B cell (primary cell): ENCODE measurements at regions not wholly inside any gene's neighbourhood (a gene's known extent, or its start where the extent isn't known, plus 50 kb on each side); places are given as distances from the start of the nearest gene placed in this dataset.

Source experiments
- ATAC-seq: fragments of 200-7000 bp; cut with Tn5 transposase; one replicate; pipeline ENCODE4 v1.10.0; 2021; ENCODE audit warnings: low read depth, mild to moderate bottlenecking, moderate number of reproducible peaks, moderate library complexity
- CTCF ChIA-PET: fragments of 350-600 bp; sonication (Branson Sonifier 250); formaldehyde crosslinking; loops from one replicate; lab custom pipeline; 2021; ENCODE audit warnings: antibody characterized with exemption, inconsistent platforms; lab: Charles Lee
- POLR2A ChIA-PET: fragments of 350-600 bp; sonication (Branson Sonifier 250); formaldehyde crosslinking; loops from one replicate; lab custom pipeline; 2021; ENCODE audit warnings: antibody characterized with exemption; lab: Charles Lee
- DNase-seq: peaks from one replicate; pipeline ENCODE4 v3.0.0; 2013
- H2AFZ ChIP-seq: 2 replicates; pipeline ENCODE4 v1.6.1; 2012; ENCODE audit warnings: mild to moderate bottlenecking, low read depth, low read length; ENCODE audit not compliant: insufficient read depth, poor library complexity, severe bottlenecking
- H3K27ac ChIP-seq, 2 donors: 1 replicate in 1 of 2; 2 replicates in 1 of 2; pipeline ENCODE4 v1.5.1; 2012 to 2013; ENCODE audit warnings: low read length in 2 of 2, mild to moderate bottlenecking in 2 of 2, moderate library complexity in 1 of 2
- H3K27me3 ChIP-seq, 4 experiments: fragments of 200-600 bp in 1 of 4; sonication (generic) in 1 of 4; replicated peaks in 1 of 4; 1 replicate in 2 of 4; 2 replicates in 2 of 4; pipeline versions ENCODE4 v1.6.1 to v1.7.0; 2013 to 2016; ENCODE audit warnings: low read length in 3 of 4, mild to moderate bottlenecking in 2 of 4, mixed read lengths in 1 of 4, moderate library complexity in 1 of 4; ENCODE audit not compliant: insufficient read depth in 4 of 4, control insufficient read depth in 3 of 4; ENCODE audit errors: control extremely low read depth in 1 of 4
- H3K36me3 ChIP-seq, 2 experiments: replicated peaks in 1 of 2; 1 replicate in 1 of 2; 2 replicates in 1 of 2; pipeline versions ENCODE4 v1.6.1 to v1.7.1; 2013; ENCODE audit warnings: low read length in 1 of 2; ENCODE audit not compliant: insufficient read depth in 2 of 2, control insufficient read depth in 1 of 2; ENCODE audit errors: control extremely low read depth in 1 of 2, extremely low read depth in 1 of 2
- H3K4me1 ChIP-seq, 2 donors: fragments of 200-600 bp in 1 of 2; sonication (generic) in 1 of 2; 1 replicate in 1 of 2; 2 replicates in 1 of 2; pipeline versions ENCODE4 v1.5.1 to v1.6.1; 2013 to 2017; ENCODE audit warnings: low read length in 2 of 2; ENCODE audit not compliant: control insufficient read depth in 2 of 2, insufficient read depth in 2 of 2
- H3K4me2 ChIP-seq: replicated peaks from 2 replicates; pipeline ENCODE3; 2012; ENCODE audit warnings: mild to moderate bottlenecking, low read depth, low read length; ENCODE audit not compliant: poor library complexity, severe bottlenecking
- H3K4me3 ChIP-seq, 5 experiments: fragments of 200-600 bp in 1 of 5; sonication (generic) in 1 of 5; 1 replicate in 3 of 5; 2 replicates in 2 of 5; pipeline versions ENCODE4 v1.5.1 to v1.7.0; 2011 to 2016; ENCODE audit warnings: low read length in 4 of 5, mild to moderate bottlenecking in 4 of 5, low read depth in 2 of 5, control low read depth in 1 of 5, moderate library complexity in 1 of 5; ENCODE audit not compliant: insufficient read depth in 1 of 5; ENCODE audit errors: control extremely low read depth in 1 of 5, extremely low read depth in 1 of 5
- H3K79me2 ChIP-seq: fragments of 200-600 bp; sonication (generic); one replicate; pipeline ENCODE4 v1.6.0; 2016; ENCODE audit warnings: low read length; ENCODE audit not compliant: control insufficient read depth, insufficient read depth
- H3K9ac ChIP-seq: fragments of 200-600 bp; sonication (generic); 2 replicates; pipeline ENCODE4 v1.6.1; 2017; ENCODE audit warnings: mild to moderate bottlenecking, low read length, moderate library complexity
- H3K9me3 ChIP-seq, 3 donors: one replicate each; pipeline versions ENCODE4 v1.6.1 to v1.7.1; 2013; ENCODE audit warnings: low read length in 2 of 3; ENCODE audit not compliant: control insufficient read depth in 2 of 3, insufficient read depth in 1 of 3; ENCODE audit errors: control extremely low read depth in 1 of 3
- H4K20me1 ChIP-seq: 2 replicates; pipeline ENCODE4 v1.6.0; 2012; ENCODE audit warnings: mild to moderate bottlenecking, low read length; ENCODE audit not compliant: insufficient read depth, control insufficient read depth, poor library complexity, severe bottlenecking
- H3K27ac Mint-ChIP-seq: one replicate; pipeline ENCODE4 v1.8.0; 2021; ENCODE audit warnings: mixed read lengths
- H3K27me3 Mint-ChIP-seq: one replicate; pipeline ENCODE4 v1.8.0; 2021; ENCODE audit warnings: mixed read lengths
- H3K4me1 Mint-ChIP-seq: one replicate; pipeline ENCODE4 v1.8.0; 2021; ENCODE audit warnings: mixed read lengths
- H3K4me3 Mint-ChIP-seq: one replicate; pipeline ENCODE4 v1.8.0; 2021; ENCODE audit warnings: mixed read lengths
- H3K9me3 Mint-ChIP-seq: one replicate; pipeline ENCODE4 v1.8.0; 2022; ENCODE audit warnings: mixed read lengths; ENCODE audit not compliant: insufficient read depth
- CTCF ChIP-seq: fragments of 200-600 bp; IDR thresholded peaks from one replicate; pipeline ENCODE4 v1.8.0; 2022; ENCODE audit warnings: antibody characterized with exemption, mild to moderate bottlenecking
- EZH2 ChIP-seq: IDR thresholded peaks from 2 replicates; pipeline ENCODE4 v1.6.1; 2012; ENCODE audit warnings: borderline replicate concordance, low read depth, mild to moderate bottlenecking, moderate library complexity, low read length; ENCODE audit not compliant: insufficient read depth, poor library complexity, severe bottlenecking
- WGBS: methylation state at CpG from one replicate; pipeline ENCODE4 v1.1.5; 2013; ENCODE audit warnings: missing lambda C conversion rate; ENCODE audit not compliant: insufficient coverage; 5-methylcytosine and 5-hydroxymethylcytosine counted together
- intact Hi-C: fragments of 100-400 bp; cut with micrococcal nuclease; formaldehyde crosslinking; loops from one replicate; pipeline ENCODE4 v1.10.0; 2022

GRCh38 chr6:22904431-22904830 lies 335.1 kb downstream of the HDGFL1 start:
- Mint-ChIP-seq H3K4me1 (no peaks in the 10 kb centered on the region), H3K27ac (no peak overlapping the region), H3K27me3 (no peaks in the 10 kb centered on the region), H3K4me3 (no peak overlapping the region), H3K9me3 (no peaks in the 10 kb centered on the region)
- ATAC-seq = no peak
- no CpG with 5 or more reads among the region's 5 CpGs for whole genome bisulfite sequencing
- Histone ChIP-seq H3K27me3 (no peaks in the 10 kb centered on the region), H2AFZ (no peak overlapping the region), H3K4me1 (no peaks in the 10 kb centered on the region), H3K4me2 (no peak overlapping the region), H3K36me3 (no peaks in the 10 kb centered on the region), H3K27ac (no peak overlapping the region), H4K20me1 (no peaks in the 10 kb centered on the region), H3K79me2 (no peaks in the 10 kb centered on the region), H3K9me3 (no peaks in the 10 kb centered on the region), H3K9ac (no peak overlapping the region), H3K4me3 (no peak overlapping the region)
- intact Hi-C loops = no loop called here
- TF ChIP-seq CTCF (no peak), EZH2 (no peak)
- ChIA-PET POLR2A (no interaction called here), CTCF (no interaction called here)
- no peak for DNase-seq

- no peaks in the 10 kb centered on the region for H3K27me3 ChIP-seq
- intact Hi-C loops = no loop called here
- H3K79me2 ChIP-seq = no peaks in the 10 kb centered on the region
- Mint-ChIP-seq H3K27me3 (no peaks in the 10 kb centered on the region), H3K27ac (no peak overlapping the region), H3K4me1 (no peaks in the 10 kb centered on the region), H3K4me3 (no peak overlapping the region), H3K9me3 (no peaks in the 10 kb centered on the region)
- no peak for ATAC-seq
- no peaks in the 10 kb centered on the region for H3K4me1 ChIP-seq
- H3K27ac ChIP-seq = no peak overlapping the region
- H3K36me3 ChIP-seq = no peaks in the 10 kb centered on the region
- no peak overlapping the region for H2AFZ ChIP-seq
- CTCF ChIA-PET = no interaction called here
- TF ChIP-seq EZH2 = no peak
- TF ChIP-seq CTCF = no peak
- POLR2A ChIA-PET = no interaction called here
- no peaks in the 10 kb centered on the region for H4K20me1 ChIP-seq
- DNase-seq = no peak
- WGBS = 76% methylated on average over 3 of the region's 3 CpGs
- no peak overlapping the region for H3K9ac ChIP-seq
- no peaks in the 10 kb centered on the region for H3K9me3 ChIP-seq
- no peak overlapping the region for H3K4me2 ChIP-seq
- no peak overlapping the region for H3K4me3 ChIP-seq
Measured at GRCh38 chr6:22906091-22906549, 336.8 kb downstream of the HDGFL1 start.
